H1 (cell line): ENCODE measurements at regions not wholly inside any gene's neighbourhood (a gene's known extent, or its start where the extent isn't known, plus 50 kb on each side); places are given as distances from the start of the nearest gene placed in this dataset.

Source experiments
- CTCF ChIA-PET: fragments of 300-600 bp; sonication (Branson Sonifier 250); formaldehyde crosslinking; loops from one replicate; lab custom pipeline; 2021; ENCODE audit not compliant: partially characterized antibody; lab: Charles Lee
- POLR2A ChIA-PET: fragments of 300-600 bp; sonication (Branson Sonifier 250); formaldehyde crosslinking; loops from one replicate; lab custom pipeline; 2021; ENCODE audit warnings: inconsistent platforms; ENCODE audit not compliant: partially characterized antibody; lab: Charles Lee
- DNase-seq, 2 experiments: peaks; one replicate each; pipeline versions ENCODE4 v3.0.0 to v3.0.0-alpha.2; 2010 to 2022; ENCODE audit warnings: low spot score in 2 of 2, low read depth in 1 of 2, mixed read lengths in 1 of 2
- FAIRE-seq: peaks from 2 replicates; lab custom pipeline; 2011; peaks lifted over from hg19 to GRCh38; lab: Jason Lieb, UNC
- H2AFZ ChIP-seq: 2 replicates; pipeline ENCODE4 v1.8.1; 2012; ENCODE audit warnings: low read length, inconsistent platforms
- H2AK5ac ChIP-seq: 2 replicates; pipeline ENCODE4 v1.6.1; 2013; ENCODE audit warnings: low read depth, low read length
- H2BK120ac ChIP-seq: replicated peaks from 2 replicates; pipeline ENCODE3; 2013; ENCODE audit warnings: low read depth, low read length, inconsistent platforms
- H2BK12ac ChIP-seq: 2 replicates; pipeline ENCODE4 v1.6.1; 2013; ENCODE audit warnings: low read depth, low read length
- H2BK15ac ChIP-seq: 2 replicates; pipeline ENCODE4 v1.6.1; 2013; ENCODE audit warnings: low read length
- H2BK20ac ChIP-seq: 2 replicates; pipeline ENCODE4 v1.6.1; 2013; ENCODE audit warnings: low read length
- H2BK5ac ChIP-seq: 2 replicates; pipeline ENCODE4 v1.6.1; 2013; ENCODE audit warnings: low read depth, low read length
- H3K14ac ChIP-seq: 2 replicates; pipeline ENCODE4 v1.6.1; 2013; ENCODE audit warnings: inconsistent platforms; ENCODE audit not compliant: insufficient read length
- H3K18ac ChIP-seq: 2 replicates; pipeline ENCODE4 v1.6.1; 2013; ENCODE audit warnings: low read length; ENCODE audit errors: extremely low read depth
- H3K23ac ChIP-seq: 2 replicates; pipeline ENCODE4 v1.6.1; 2013; ENCODE audit warnings: inconsistent platforms; ENCODE audit not compliant: insufficient read length
- H3K23me2 ChIP-seq: 2 replicates; pipeline ENCODE4 v1.6.1; 2013; ENCODE audit warnings: low read depth, low read length
- H3K27ac ChIP-seq: 2 replicates; pipeline ENCODE4 v1.6.1; 2011; ENCODE audit warnings: low read depth, low read length, inconsistent platforms
- H3K27me3 ChIP-seq, 4 experiments: replicated peaks in 1 of 4; 1 replicate in 1 of 4; 2 replicates in 3 of 4; pipeline versions ENCODE4 v1.6.1 to v1.8.1; 2011 to 2013; ENCODE audit warnings: low read length in 3 of 4, mild to moderate bottlenecking in 3 of 4, inconsistent platforms in 2 of 4, mixed read lengths in 2 of 4, moderate library complexity in 1 of 4; ENCODE audit not compliant: control insufficient read depth in 3 of 4, insufficient read depth in 3 of 4; ENCODE audit errors: extremely low read depth in 1 of 4
- H3K36me3 ChIP-seq, 4 experiments: 2 replicates each; pipeline versions ENCODE4 v1.6.1 to v1.8.1; 2011 to 2013; ENCODE audit warnings: mild to moderate bottlenecking in 4 of 4, low read length in 3 of 4, moderate library complexity in 2 of 4, control low read depth in 1 of 4, inconsistent platforms in 1 of 4; ENCODE audit not compliant: insufficient read depth in 4 of 4, control insufficient read depth in 2 of 4
- H3K4ac ChIP-seq: replicated peaks from 2 replicates; pipeline ENCODE3; 2013; ENCODE audit warnings: low read length, low read depth, mixed read lengths, inconsistent platforms; ENCODE audit not compliant: insufficient read length
- H3K4me1 ChIP-seq, 4 experiments: replicated peaks in 1 of 4; 1 replicate in 1 of 4; 2 replicates in 3 of 4; pipeline versions ENCODE4 v1.6.1 to v1.8.1; 2011 to 2013; ENCODE audit warnings: low read length in 3 of 4, inconsistent platforms in 2 of 4, mixed read lengths in 1 of 4; ENCODE audit not compliant: insufficient read depth in 4 of 4, control insufficient read depth in 3 of 4
- H3K4me2 ChIP-seq, 2 experiments: 2 replicates each; pipeline versions ENCODE4 v1.6.1 to v1.8.1; 2011 to 2013; ENCODE audit warnings: low read depth in 2 of 2, low read length in 2 of 2, control low read depth in 1 of 2, inconsistent platforms in 1 of 2, mild to moderate bottlenecking in 1 of 2; ENCODE audit not compliant: insufficient read depth in 1 of 2
- H3K4me3 ChIP-seq, 4 experiments: fragments of 200-600, 300-600 bp in 1 of 4; sonication (generic), shearing (Covaris generic), sonication (Bioruptor Twin) in 1 of 4; 2 replicates each; pipeline versions ENCODE4 v1.5.1 to v1.8.1; 2011 to 2016; ENCODE audit warnings: low read length in 4 of 4, low read depth in 3 of 4, control low read depth in 2 of 4, inconsistent platforms in 2 of 4, mild to moderate bottlenecking in 2 of 4, mixed read lengths in 1 of 4, moderate library complexity in 1 of 4; ENCODE audit not compliant: insufficient read depth in 2 of 4; ENCODE audit errors: extremely low read depth in 1 of 4
- H3K56ac ChIP-seq: replicated peaks from 2 replicates; pipeline ENCODE3; 2013; ENCODE audit warnings: low read depth, mild to moderate bottlenecking, mixed read lengths, low read length, inconsistent platforms; ENCODE audit not compliant: insufficient read length
- H3K79me1 ChIP-seq: 2 replicates; pipeline ENCODE4 v1.6.1; 2013; ENCODE audit warnings: low read depth, low read length, control low read depth
- H3K79me2 ChIP-seq, 2 experiments: 2 replicates each; pipeline versions ENCODE4 v1.6.1 to v1.8.1; 2012 to 2013; ENCODE audit warnings: low read length in 2 of 2, mild to moderate bottlenecking in 2 of 2, inconsistent platforms in 1 of 2; ENCODE audit not compliant: insufficient read depth in 2 of 2, control insufficient read depth in 1 of 2
- H3K9ac ChIP-seq, 4 experiments: replicated peaks in 1 of 4; 1 replicate in 1 of 4; 2 replicates in 3 of 4; pipeline versions ENCODE4 v1.6.1 to v1.8.1; 2011 to 2013; ENCODE audit warnings: low read depth in 3 of 4, low read length in 3 of 4, control low read depth in 2 of 4, mild to moderate bottlenecking in 2 of 4, moderate library complexity in 2 of 4, inconsistent platforms in 1 of 4; ENCODE audit errors: extremely low read depth in 1 of 4
- H3K9me3 ChIP-seq, 2 experiments: 2 replicates each; pipeline versions ENCODE4 v1.6.1 to v1.8.1; 2012 to 2013; ENCODE audit warnings: mild to moderate bottlenecking in 2 of 2, moderate library complexity in 2 of 2, control low read depth in 1 of 2, inconsistent platforms in 1 of 2, low read depth in 1 of 2, low read length in 1 of 2, mixed read lengths in 1 of 2; ENCODE audit not compliant: insufficient read depth in 2 of 2
- H4K20me1 ChIP-seq, 2 experiments: replicated peaks in 1 of 2; 2 replicates each; pipeline versions ENCODE3 to v1.8.1; 2011 to 2013; ENCODE audit warnings: inconsistent platforms in 2 of 2, low read length in 2 of 2, mild to moderate bottlenecking in 1 of 2; ENCODE audit not compliant: insufficient read depth in 2 of 2, control insufficient read depth in 1 of 2
- H4K5ac ChIP-seq: 2 replicates; pipeline ENCODE4 v1.6.1; 2013; ENCODE audit warnings: low read length, low read depth, mixed read lengths, inconsistent platforms; ENCODE audit not compliant: insufficient read length
- H4K8ac ChIP-seq: 2 replicates; pipeline ENCODE4 v1.8.0; 2013; ENCODE audit warnings: mild to moderate bottlenecking, moderate library complexity, low read length, inconsistent platforms; ENCODE audit not compliant: insufficient read depth; ENCODE audit errors: extremely low read depth
- H4K91ac ChIP-seq: replicated peaks from 2 replicates; pipeline ENCODE3; 2013; ENCODE audit warnings: low read length, mixed read lengths, inconsistent platforms; ENCODE audit not compliant: insufficient read length
- BACH1 ChIP-seq: IDR thresholded peaks from 2 replicates; pipeline ENCODE4 v1.6.1; 2012; ENCODE audit warnings: low read length, improper control_type of control experiment
- BRCA1 ChIP-seq: IDR thresholded peaks from 2 replicates; pipeline ENCODE4 v1.6.1; 2012; ENCODE audit warnings: low read depth, low read length, improper control_type of control experiment
- CBX5 ChIP-seq: fragments of 300-800, 300-1000 bp; sonication (generic); IDR thresholded peaks from 2 replicates; pipeline ENCODE4 v1.7.1; 2016; ENCODE audit warnings: antibody characterized with exemption, low read length, low read depth
- CHD1 ChIP-seq: IDR thresholded peaks from 2 replicates; pipeline ENCODE4 v1.6.1; 2012; ENCODE audit warnings: low read depth, low read length, improper control_type of control experiment
- E2F6 ChIP-seq: IDR thresholded peaks from 2 replicates; pipeline ENCODE4 v1.6.1; 2012; ENCODE audit warnings: inconsistent platforms
- HDAC6 ChIP-seq: IDR thresholded peaks from one replicate; pipeline ENCODE4 v1.7.1; 2012; ENCODE audit warnings: low read depth, mild to moderate bottlenecking, inconsistent platforms, low read length, moderate library complexity
- KDM5A ChIP-seq: fragments of 200-600 bp; IDR thresholded peaks from 2 replicates; pipeline ENCODE4 v1.7.1; 2012; ENCODE audit warnings: mild to moderate bottlenecking, low read length, inconsistent platforms, mixed read lengths
- MAFK ChIP-seq: IDR thresholded peaks from 2 replicates; pipeline ENCODE4 v1.6.1; 2012; ENCODE audit warnings: low read depth, mild to moderate bottlenecking, improper control_type of control experiment, low read length
- NANOG ChIP-seq: IDR thresholded peaks from 2 replicates; pipeline ENCODE4 v1.6.1; 2011; ENCODE audit warnings: low read length, low read depth, mild to moderate bottlenecking, inconsistent platforms; ENCODE audit not compliant: insufficient read depth, poor library complexity, severe bottlenecking
- RFX5 ChIP-seq: IDR thresholded peaks from 2 replicates; pipeline ENCODE4 v1.6.1; 2011; ENCODE audit warnings: low read depth, low read length, improper control_type of control experiment, borderline replicate concordance
- ZNF274 ChIP-seq: IDR thresholded peaks from 2 replicates; pipeline ENCODE4 v1.7.0; 2012; ENCODE audit warnings: low read length, borderline replicate concordance; ENCODE audit errors: extremely low read depth
- WGBS, 2 experiments: shearing (Covaris generic) in 1 of 2; methylation state at CpG; one replicate each; pipeline versions ENCODE4 v1.1.6 to v1.1.7; 2013 to 2015; ENCODE audit warnings: low lambda C conversion rate in 2 of 2, mixed read lengths in 2 of 2, inconsistent platforms in 1 of 2, low coverage in 1 of 2, missing lambda C conversion rate in 1 of 2; ENCODE audit not compliant: insufficient replicate concordance in 2 of 2, insufficient coverage in 1 of 2, insufficient read length in 1 of 2; ENCODE audit errors: extremely low coverage in 1 of 2, missing lambda C conversion rate in 1 of 2; 5-methylcytosine and 5-hydroxymethylcytosine counted together

- CTCF ChIA-PET, result no interaction called here
- Histone ChIP-seq H2BK15ac (no peak overlapping the region), H3K23ac (no peak overlapping the region), H3K9ac (0 out of 7 replicates have a peak overlapping the region, but pooled peaks of 1 of the 4 experiments have one; percentile 9), H3K27ac (no peak overlapping the region), H3K36me3 (no peaks in the 10 kb centered on the region), H2AK5ac (no peak overlapping the region), H4K5ac (no peak overlapping the region), H3K56ac (no peak overlapping the region), H3K18ac (no peak overlapping the region)
- DNase-seq (no peak), FAIRE-seq (no peak)
- TF ChIP-seq ZNF274, result no peak
- no peak for TF ChIP-seq HDAC6
- TF ChIP-seq MAFK, result no peak
- TF ChIP-seq E2F6, result no peak
- no peak for TF ChIP-seq KDM5A
- no peak for TF ChIP-seq BACH1
- TF ChIP-seq CBX5, result no peak
- TF ChIP-seq NANOG, result no peak
- TF ChIP-seq RFX5, result no peak
- no peak for TF ChIP-seq BRCA1
- TF ChIP-seq CHD1, result no peak
- TF ChIP-seq, all 59 proteins: peak for 0
- H3K27me3 ChIP-seq, result no peaks in the 10 kb centered on the region; a peak in 1 of 7 replicates
- no peaks in the 10 kb centered on the region for H3K79me2 ChIP-seq
- H2BK120ac ChIP-seq, result no peak overlapping the region
- no peak overlapping the region for H3K14ac ChIP-seq
- no peak overlapping the region for H3K4me3 ChIP-seq
- POLR2A ChIA-PET, result no interaction called here
- H2BK5ac ChIP-seq, result no peak overlapping the region
- no peak overlapping the region for H2BK20ac ChIP-seq
- no peak overlapping the region for H3K4ac ChIP-seq
- no peak overlapping the region for H2BK12ac ChIP-seq
- 0 out of 4 replicates have a peak, but pooled peaks cover 0 to 4% of the 10 kb centered on the region in 2 experiments for H3K9me3 ChIP-seq
- H3K79me1 ChIP-seq, result no peaks in the 10 kb centered on the region
- no peak overlapping the region for H4K91ac ChIP-seq
- H3K23me2 ChIP-seq, result no peaks in the 10 kb centered on the region
- H4K8ac ChIP-seq, result no peak overlapping the region
- no peak overlapping the region for H3K4me2 ChIP-seq
- H4K20me1 ChIP-seq, result no peaks in the 10 kb centered on the region
- peak overlapping the region; percentile 31; the same call in 1 of the 2 replicates for H2AFZ ChIP-seq
- WGBS, 2 experiments, result 88% methylated on average over 5 of the region's 5 CpGs; no CpG with 5 or more reads in 1 of the 2 experiments
- H3K4me1 ChIP-seq, result peaks cover 0 to 2% (median 0%) of the 10 kb centered on the region in 4 experiments; a peak in 3 of 7 replicates
These were observed 65.8 kb upstream of the ATF3 start for GRCh38 chr1:212542761-212543187.
